HPDE6-E6E7 (cell line): ENCODE measurements at regions not wholly inside any gene's neighbourhood (a gene's known extent, or its start where the extent isn't known, plus 50 kb on each side); places are given as distances from the start of the nearest gene placed in this dataset.

ENCODE experiments used
- DNase-seq: peaks from one replicate; pipeline ENCODE4 v3.0.0; 2011; ENCODE audit warnings: missing footprints; ENCODE audit errors: extremely low spot score

DNA sequence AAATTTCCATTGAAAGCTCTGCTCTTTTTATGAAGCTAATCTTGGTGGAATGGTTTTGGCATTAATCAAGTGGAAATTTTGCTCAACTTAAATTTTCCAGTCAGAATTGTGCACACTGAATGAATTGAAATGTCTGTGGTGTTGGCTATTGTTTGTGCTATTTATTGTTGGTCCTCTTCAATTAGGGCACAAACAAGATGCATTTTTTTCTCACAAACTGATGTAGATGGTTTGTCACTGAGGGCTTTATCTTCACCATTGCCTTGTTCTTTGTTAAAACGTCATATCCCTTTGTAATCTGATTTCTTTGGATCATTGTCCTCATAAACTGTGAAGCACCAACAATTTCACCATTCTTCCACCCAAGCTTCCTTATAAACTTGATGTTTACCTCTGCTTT, 152.1 kb upstream of the RHOBTB1 start:
- no peak for DNase-seq

DNA sequence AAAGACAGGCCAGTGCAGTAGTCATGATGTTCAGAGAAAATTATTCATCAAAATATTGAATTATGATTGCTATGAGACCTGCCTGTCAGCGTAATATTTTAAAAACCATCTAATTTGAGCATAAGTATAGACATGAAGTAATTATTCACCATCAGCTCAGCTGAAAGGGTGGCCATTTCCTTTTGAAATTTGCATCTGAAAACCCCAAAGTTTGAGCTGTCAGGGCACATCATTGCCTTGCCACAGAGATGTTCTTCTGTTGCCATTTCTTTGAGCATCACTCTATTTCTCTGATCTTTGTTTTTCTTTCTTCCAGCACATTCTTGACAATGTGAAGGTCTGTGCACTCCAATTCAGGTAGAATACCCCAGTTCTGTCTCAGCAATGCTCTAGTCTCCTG, 147.5 kb upstream of the RHOBTB1 start:
- DNase-seq = no peak

DNA sequence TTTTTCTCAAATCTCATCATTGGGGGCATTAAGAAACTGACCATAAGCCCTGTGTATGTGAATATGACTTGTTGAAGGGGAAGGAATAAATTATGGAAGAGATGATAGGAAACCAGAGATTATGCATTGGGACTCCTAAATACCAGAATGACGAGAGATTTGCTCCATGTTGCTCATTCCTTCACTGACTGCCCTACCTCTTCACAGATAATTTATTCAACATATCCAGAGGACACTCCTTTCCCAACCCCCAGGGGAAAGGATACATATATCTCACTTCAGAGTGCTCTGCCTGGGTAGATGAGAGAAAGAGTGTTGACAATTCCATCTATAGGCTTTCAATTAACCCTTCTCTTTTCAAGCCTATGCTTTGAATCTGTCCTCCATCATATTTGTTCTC, 145.3 kb upstream of the RHOBTB1 start:
- DNase-seq = no peak

DNA sequence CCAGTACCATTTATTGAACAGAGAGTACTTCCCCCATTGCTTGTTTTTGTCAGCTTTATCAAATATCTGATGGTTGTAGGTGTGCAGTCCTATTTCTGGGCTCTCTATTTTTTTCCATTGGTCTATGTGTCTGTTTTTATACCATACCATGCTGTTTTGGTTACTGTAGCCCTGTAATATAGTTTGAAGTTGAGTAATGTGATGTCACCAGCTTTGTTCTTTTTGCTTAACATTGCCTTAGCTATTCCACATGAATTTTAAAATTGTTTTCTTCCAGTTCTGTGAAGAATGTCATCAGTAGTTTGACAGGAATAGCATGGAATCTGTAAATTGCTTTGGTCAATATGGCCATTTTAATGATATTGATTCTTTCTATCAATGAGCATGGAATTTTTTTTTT, 140.5 kb upstream of the RHOBTB1 start:
- no peak for DNase-seq

DNA sequence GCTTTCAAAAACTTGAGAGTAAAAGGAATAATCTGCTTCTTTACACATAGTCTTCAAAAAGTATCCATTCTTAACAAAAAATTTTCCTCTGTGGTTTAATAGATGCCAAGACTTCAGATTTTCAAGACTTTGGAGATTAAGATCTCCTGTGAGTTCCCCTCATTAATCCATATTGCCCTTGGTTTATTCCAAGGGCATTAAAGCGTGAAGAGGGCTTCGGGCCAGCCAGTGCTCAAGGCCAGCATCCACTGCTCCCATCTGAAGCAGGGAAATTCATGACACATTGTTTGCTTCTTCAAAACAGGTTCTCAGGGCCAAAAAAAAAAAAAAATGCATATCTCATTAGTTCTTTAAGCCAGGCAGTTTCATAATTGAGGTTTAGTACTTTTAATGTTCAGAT, 137.3 kb upstream of the RHOBTB1 start:
- no peak for DNase-seq

DNA sequence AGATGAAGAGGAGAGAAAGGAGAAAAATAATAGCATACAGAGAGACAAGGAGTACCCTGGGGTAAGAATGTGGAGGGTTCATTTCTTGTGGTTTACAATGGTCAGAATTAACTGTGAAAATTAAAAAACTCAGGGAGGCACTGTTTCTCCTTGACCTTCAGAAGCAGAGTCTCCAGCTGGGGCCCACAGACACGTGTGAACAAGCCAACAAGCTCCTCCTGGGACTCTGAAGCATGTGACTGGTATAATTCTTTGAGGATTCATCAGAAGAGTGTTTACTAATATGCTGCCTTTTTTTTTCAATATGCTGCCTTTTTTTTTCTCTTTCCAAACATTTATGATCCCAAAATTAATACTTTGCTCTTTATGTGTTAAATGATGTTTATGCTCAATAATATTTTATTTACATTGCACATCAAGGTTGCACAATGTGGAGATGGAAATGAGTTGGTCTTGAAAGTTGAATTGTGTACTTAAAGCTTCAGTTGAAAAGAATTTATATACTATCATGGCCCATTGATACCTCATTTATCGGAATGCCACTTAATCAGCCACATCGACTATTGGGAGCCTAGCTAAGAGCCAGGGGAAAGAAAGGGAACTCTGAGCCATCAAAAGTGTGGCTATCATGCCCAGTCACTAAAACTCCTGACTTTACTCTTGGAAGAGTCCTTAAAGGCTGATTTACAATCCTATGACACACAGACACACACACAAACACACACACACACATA, 134.7 kb upstream of the RHOBTB1 start:
- DNase-seq = no peak

DNA sequence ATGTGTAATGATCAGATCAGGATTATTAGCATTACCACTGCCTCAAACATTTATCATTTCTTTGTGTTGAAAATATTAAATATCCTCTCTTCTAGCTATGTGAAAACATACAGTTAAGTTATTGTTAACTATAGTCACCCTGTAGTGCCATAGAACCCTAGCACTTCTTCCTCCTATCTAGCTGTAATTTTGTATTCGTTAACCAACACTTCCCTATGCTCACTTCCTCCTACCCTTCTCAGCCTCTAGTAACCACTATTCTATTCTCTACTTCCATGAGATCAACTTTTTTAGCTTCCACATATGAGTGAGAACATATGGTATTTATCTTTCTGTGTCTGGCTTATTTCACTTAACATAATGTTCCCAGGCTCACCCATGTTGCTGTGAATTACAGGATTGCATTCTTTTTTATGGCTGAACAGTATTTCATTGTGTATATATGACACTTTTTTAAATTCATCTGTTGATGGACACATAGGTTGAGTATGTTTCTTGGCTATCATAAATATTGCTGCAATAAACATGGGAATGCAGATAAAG, 132.7 kb upstream of the RHOBTB1 start:
- no peak for DNase-seq

DNA sequence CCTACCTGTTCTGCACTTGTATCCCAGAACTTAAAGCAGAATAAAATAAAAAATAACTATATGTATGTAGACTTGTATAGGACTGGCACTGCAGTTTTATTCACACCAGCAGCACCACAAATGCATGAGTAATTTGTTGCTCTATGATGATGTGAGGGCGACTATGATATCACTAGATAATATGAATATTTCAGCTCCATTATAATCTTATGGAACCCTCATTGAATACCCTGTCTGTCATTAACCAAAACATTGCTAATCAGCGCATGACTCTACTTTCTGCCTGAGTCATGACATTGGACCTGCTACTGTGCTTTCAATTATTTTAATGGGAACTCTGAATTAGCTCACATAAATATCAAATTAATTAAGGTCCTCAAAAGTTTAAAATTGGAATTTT, 129.4 kb upstream of the RHOBTB1 start:
- DNase-seq = no peak

DNA sequence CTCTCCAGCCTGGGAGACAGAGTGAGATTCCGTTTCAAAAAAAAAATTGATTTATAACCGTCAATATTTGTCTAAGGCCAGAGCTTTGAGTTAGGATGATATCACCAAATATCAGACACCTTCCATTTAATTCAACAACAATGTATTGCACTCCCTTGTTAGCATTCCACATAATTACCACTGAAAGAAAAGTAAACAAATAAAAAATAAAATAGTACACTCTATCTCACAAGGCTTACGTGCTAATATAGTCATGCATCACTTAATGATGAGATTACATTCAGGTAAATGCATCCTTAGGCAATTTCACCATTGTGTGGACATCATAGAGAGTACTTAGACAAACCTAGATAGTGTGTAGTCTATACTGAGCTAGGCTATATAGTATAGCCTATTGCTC, 127.6 kb upstream of the RHOBTB1 start:
- no peak for DNase-seq

DNA sequence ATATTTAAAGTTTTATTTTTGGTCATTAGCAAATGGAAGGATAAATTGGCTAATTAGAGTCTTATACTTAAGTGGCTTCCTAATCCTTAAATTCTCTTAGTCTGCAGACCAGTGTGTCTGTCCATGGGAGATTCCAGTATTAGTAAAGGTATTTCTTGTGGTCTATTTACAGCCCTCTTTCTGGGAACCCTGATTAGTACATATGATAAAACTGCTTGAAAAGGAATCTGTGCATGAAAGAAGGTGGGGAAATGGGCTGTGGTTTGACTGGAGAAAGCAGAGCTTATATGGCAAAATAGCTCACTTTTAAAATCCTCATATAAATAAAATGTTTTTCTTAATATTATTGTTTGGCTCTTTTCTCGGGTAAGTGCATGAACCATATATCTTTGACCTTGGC, 124.5 kb upstream of the RHOBTB1 start:
- no peak for DNase-seq

DNA sequence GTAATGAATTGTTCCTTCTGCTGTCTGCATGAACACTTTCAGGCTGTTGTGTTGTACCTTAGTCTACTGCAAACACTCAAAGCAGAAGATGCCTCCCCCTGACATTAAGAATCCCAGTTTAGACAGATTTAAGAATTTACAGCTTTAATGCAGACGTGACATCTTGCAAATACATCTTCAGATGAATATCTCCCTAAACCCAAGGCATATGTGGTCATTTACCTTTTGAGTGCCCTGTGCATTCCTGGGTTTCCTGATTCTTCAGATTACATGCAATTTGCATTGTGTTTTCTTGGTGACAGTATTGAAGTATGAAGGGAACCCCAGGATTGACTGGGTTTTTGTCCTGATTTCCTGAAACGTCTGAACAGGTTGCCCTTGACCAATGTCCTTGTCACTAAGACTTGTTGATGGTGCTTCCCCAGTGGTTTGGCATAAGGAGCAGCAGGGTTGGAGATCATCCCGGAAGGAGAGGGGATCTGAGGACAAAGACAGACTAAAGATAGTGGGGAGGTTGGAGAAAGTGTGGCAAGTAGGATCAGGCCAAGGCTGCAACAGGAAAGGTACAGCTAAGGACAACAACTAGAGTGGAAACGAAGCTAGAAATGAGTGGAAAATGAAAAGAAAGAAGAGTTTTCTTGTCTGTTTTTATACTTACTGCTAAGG, 123.8 kb upstream of the RHOBTB1 start:
- DNase-seq = no peak

DNA sequence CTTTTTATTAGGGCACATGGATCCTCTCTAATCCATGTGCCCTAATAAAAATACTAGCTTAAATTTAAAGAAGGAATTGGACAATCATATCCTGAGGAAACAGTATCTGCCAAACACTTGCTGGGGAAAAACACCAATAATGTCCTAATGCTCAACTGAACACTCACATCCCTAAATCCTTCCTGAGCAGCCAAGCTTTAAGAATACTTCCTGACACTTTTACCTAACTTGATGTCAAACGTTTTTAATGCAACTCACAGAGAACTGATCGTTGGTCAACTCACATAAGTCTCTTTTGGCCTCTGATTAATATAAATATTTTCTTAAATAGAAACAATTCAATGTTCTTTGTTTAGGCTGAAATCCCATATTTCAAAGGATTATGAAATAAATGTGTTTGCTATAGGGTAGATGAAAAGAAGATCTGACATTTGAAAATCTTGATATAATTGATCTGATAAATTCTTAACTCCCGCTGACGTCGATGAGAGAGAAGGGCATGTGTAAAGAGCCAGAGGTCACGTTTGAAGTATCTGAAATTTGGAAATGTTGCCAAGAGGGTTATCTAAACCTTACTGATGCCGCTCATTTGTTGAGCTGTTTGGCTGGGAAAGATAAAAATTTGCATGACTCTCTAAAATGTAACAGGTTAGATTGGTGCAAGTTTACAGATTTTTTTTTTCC, 122.8 kb upstream of the RHOBTB1 start:
- DNase-seq = no peak

DNA sequence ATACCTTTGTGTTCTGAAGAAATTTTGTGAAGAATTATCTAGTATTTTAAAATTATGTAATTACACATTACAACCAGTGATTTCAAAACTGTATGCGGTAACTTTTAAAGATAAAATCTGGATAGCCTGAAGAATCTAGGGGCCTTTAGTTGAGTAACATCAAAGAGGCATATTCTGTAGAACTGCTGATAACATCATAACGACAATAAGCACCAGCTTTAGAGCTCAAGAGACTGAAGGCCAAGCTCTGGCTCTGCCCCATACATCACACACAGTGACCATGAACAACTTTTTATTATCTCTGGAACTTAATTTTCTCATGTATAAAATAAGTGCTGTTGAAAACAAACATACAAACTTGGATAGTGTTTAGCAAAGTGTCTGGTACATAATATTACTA, 121.1 kb upstream of the RHOBTB1 start:
- no peak for DNase-seq

DNA sequence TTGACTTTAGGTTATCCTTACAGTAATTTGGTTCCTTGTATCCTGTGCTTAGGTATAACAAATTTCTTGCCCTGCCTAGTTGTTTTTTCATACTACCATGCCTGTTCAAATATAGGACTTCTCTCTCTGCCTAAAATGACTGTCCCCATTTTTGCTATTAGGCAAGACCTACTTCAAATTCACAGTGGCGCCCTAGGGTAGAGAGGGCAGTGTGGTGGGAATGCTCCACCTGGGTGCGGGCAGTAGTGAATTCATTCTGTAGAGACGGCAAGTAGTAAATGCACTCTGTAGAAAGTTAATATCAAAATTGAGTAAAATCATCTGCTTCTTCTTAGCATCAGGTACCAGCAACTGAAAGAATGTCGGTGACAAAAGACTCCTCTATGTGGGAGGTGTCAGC, 120.4 kb upstream of the RHOBTB1 start:
- no peak for DNase-seq

DNA sequence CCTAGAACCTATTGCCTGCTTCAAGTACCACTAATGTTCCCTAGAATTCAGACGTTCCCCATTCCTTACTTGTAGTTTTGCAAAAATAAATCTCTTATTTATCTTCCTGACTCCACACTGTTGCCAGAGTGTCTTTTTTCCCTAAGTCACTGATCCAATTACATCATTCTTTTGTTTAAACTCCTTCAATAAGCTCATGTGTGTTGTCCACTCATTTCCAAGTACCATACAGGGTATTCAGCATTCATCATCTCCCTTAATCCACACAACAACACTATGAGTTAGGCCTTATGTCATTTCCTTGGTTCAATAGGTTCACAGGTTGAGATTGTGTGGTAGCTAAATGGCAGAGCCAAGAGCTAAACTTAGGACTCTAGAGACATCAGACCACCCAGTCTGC, 119.9 kb upstream of the RHOBTB1 start:
- DNase-seq = no peak

DNA sequence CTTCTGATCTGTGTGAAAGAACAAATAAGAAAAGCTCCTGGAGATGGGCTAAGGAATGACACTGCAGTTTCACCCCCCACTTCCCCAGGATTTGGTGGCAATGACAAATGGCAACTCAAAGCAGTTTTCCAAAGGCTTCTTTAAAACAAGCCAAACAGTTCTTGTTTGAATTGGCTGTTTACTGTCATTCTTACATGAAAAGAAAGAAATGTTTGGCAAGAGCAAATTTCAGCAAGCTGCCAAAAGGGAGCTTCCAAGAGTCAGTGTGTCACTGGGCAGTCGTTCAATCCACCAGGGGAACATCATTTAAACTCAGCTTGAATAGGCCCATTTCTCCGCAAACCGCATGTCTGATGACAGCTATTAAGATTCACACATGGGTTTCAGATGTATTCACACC, 119.0 kb upstream of the RHOBTB1 start:
- DNase-seq = no peak

DNA sequence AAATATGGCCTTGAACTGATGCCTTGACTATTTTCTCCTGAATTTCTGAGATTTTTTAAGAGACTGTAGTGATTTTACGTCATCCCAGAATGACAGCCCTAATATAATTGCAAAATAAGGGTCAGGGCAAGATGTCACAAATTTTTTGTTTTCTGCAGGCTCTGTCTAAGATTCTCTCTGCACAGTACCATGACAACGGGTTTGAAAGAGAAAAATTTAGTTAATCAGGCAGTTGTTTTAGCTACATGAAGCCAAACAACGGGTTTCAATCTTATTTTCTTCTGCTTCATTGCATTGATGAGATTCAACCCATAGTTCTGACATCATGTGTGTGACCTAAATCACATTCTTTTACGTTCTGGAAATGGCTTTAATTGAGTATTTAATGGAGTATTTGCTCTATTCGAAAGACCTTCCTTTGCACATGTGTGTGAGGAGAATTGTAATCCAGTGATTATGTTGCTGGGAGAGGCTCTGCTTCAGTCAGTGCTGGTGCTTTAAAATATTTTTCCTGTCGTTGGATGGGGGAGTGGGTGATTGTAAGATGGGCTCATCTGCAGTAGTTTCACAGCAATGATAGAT, 118.0 kb upstream of the RHOBTB1 start:
- DNase-seq = no peak

DNA sequence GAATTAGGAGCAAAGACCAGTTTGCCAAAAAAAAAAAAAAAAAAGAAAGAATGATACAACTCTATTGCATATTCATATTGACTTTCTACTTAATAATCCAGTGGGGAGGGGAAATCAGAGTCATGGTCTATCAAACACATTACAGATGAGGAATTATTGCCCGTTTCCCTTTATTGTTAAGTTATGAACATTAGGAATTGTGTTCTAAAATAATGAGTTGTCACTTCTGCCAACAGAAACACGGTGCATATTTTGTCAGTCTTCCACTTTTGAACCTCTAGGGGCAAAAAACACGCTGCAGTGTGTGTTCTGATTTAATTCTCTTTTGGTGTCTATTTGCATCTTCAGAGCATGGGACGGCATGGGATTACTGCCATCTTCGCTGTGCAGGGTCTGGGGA, 115.7 kb upstream of the RHOBTB1 start:
- no peak for DNase-seq

DNA sequence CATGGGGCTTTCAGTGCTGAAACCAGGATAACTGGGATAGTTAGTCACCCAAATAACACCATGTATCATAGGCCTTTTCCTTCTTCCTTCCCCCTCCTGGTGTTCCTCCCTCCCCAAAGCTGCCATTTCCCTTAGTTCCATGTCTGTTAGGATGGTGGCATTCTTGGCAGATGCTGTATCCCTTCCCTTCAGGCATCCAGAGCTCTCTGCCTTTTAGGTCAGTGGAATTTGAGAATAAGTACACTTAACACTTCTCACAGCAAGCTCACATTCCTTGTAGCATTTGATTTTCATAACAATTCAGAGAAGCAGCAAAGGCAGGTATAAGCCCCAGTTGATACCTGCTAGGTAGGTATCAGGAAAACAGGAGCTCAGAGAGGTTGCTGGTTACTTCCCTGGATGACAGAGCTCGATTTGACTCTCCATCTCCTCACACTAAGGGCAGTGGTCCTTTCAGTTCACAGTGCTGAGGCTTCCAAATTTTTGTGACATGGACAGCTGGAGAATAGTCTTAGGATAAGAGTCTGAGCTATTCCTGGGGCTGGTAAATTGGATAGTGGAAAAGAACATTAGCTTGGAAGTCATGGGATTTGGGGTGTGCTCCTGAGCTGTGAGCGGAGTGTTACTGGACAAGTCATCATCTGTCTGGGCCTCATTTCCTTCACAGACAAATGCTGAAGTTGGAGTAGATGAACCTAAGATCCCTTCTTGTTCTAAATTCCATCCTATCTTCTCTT, 108.7 kb upstream of the RHOBTB1 start:
- no peak for DNase-seq

DNA sequence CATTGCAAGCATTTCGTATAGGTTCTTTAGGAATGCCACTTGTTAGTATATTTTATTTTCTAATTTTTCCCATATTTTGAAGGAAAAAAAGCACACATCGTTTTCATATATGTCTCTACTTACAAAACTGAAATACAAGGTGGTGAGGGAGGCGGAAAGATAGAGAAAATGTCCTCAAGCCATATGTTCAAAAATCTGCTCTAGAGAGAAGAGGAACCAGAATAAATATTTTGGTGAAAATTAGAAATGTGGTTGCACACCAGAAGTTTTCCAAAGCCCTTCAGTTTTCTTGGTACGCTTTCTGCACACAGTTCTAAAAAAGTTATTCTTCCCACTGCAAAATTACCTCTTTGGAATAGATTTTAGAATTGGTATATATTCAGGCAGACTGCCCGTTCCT, 107.4 kb upstream of the RHOBTB1 start:
- DNase-seq = no peak

DNA sequence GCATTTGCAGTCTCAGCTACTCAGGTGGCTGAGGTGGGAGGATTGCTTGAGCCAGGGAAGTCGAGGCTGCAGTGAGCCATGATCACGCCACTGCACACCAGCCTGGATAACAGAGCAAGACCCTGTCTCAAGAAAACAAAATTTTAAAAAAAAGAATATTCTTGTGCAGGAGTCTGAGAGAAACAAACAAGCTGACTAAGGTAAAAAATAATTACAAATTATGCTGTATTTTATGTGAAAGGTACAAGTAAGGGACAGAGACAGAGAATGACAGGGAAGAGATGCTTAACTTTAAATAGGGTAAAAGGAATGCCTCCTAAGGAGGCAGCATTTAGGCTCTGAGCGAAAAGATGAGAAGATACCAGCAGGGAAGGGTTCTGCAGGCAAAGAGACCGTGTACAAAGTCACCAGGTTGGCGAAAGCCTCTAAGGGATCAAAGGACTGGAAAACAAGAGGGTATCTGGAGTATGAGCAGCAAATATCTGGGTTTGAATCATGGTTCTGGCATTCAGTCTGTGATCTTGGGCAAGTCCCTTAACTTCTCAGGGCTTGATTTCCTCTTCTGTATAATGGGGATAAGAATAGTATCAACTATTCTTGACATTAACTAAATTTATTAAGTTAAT, 106.2 kb upstream of the RHOBTB1 start:
- no peak for DNase-seq
